Fibroblast of villous mesenchyme (primary cell): ENCODE measurements at regions not wholly inside any gene's neighbourhood (a gene's known extent, or its start where the extent isn't known, plus 50 kb on each side); places are given as distances from the start of the nearest gene placed in this dataset.
"Not testable (repeated sequence)": the region's sequence is repeated elsewhere in the genome, so short reads cannot be mapped to it uniquely, and the experiment has no call there.

Experiments used
- DNase-seq: peaks from one replicate; pipeline ENCODE4 v3.0.0-alpha.2; 2010; ENCODE audit warnings: low read depth
- H3K4me3 ChIP-seq: 2 replicates; pipeline ENCODE4 v1.5.1; 2011; ENCODE audit warnings: low read depth, mild to moderate bottlenecking, low read length
- CTCF ChIP-seq: IDR thresholded peaks from 2 replicates; pipeline ENCODE4 v1.5.1; 2012; ENCODE audit warnings: low read depth, mild to moderate bottlenecking, low read length; ENCODE audit not compliant: insufficient read depth

GRCh38 chr2:58481670-58482069 lies 240.5 kb upstream of the FANCL start:
- H3K4me3 ChIP-seq: no peak overlapping the region
- no peak for DNase-seq
- TF ChIP-seq CTCF: no peak

- no peak overlapping the region for H3K4me3 ChIP-seq
- DNase-seq: no peak
- no peak for TF ChIP-seq CTCF
These were observed 239.0 kb upstream of the FANCL start for GRCh38 chr2:58480141-58480540.

GRCh38 chr2:58479535-58480140 lies 238.5 kb upstream of the FANCL start:
- no peak for DNase-seq
- H3K4me3 ChIP-seq: no peak overlapping the region
- TF ChIP-seq CTCF: no peak

GRCh38 chr2:58476556-58476955 lies 235.4 kb upstream of the FANCL start:
- DNase-seq: no peak
- TF ChIP-seq CTCF: no peak
- H3K4me3 ChIP-seq: no peak overlapping the region

- H3K4me3 ChIP-seq: no peak overlapping the region
- no peak for DNase-seq
These were observed 234.6 kb upstream of the FANCL start for GRCh38 chr2:58475756-58476155.

GRCh38 chr2:58473165-58473564 lies 232.0 kb upstream of the FANCL start:
- no peak overlapping the region for H3K4me3 ChIP-seq
- no peak for TF ChIP-seq CTCF
- no peak for DNase-seq

More at GRCh38 chr2:58475756-58476155, 234.6 kb upstream of the FANCL start:
- TF ChIP-seq CTCF: no peak

- DNase-seq: no peak
- no peak for TF ChIP-seq CTCF
- H3K4me3 ChIP-seq: no peak overlapping the region
These were observed 225.7 kb upstream of the FANCL start for GRCh38 chr2:58466804-58467203.

- not testable (repeated sequence) for DNase-seq, H3K4me3 ChIP-seq
These were observed 224.9 kb upstream of the FANCL start for GRCh38 chr2:58466021-58466420.
